ENCODE measurements at regions not wholly inside any gene's neighbourhood (a gene's known extent, or its start where the extent isn't known, plus 50 kb on each side); places are given as distances from the start of the nearest gene placed in this dataset.

GRCh38 chr3:66133853-66134445 is 86.9 kb upstream of the SLC25A26 start:
- in situ Hi-C loops (cut with HindIII; ENCODE audit: low sequenced_read_pairs): loop anchor here (25.0 kb wide), 1 partner anchor 372 kb away; no protein-coding TSS in a partner anchor

- in situ Hi-C loops (cut with HindIII; ENCODE audit: low sequenced_read_pairs): loop anchor here (25.0 kb wide), 1 partner anchor 371 kb away; no protein-coding TSS in a partner anchor
These were observed 87.6 kb upstream of the SLC25A26 start for GRCh38 chr3:66133050-66133757.

- in situ Hi-C loops (cut with HindIII; ENCODE audit: low sequenced_read_pairs): loop anchor here (25.0 kb wide), 1 partner anchor 366 kb away; no protein-coding TSS in a partner anchor
These were observed 89.9 kb upstream of the MAGI1 start for GRCh38 chr3:66128623-66129022.

GRCh38 chr3:66121318-66121717 is 82.6 kb upstream of the MAGI1 start:
- in situ Hi-C loops (cut with HindIII; ENCODE audit: low sequenced_read_pairs): no loop called here

- in situ Hi-C loops (cut with HindIII; ENCODE audit: low sequenced_read_pairs): loop anchor here (5.0 kb wide), 1 partner anchor 164 kb away; no protein-coding TSS in a partner anchor
These were observed 77.3 kb upstream of the MAGI1 start for GRCh38 chr3:66115858-66116654.

- in situ Hi-C loops (cut with HindIII; ENCODE audit: low sequenced_read_pairs): loop anchor here (5.0 kb wide), 1 partner anchor 71 kb away; no protein-coding TSS in a partner anchor
These were observed 74.8 kb upstream of the MAGI1 start for GRCh38 chr3:66113542-66113941.

GRCh38 chr3:66110840-66111239 is 72.1 kb upstream of the MAGI1 start:
- in situ Hi-C loops (cut with HindIII; ENCODE audit: low sequenced_read_pairs): loop anchor here (5.0 kb wide), 1 partner anchor 69 kb away; no protein-coding TSS in a partner anchor

- in situ Hi-C loops (cut with HindIII; ENCODE audit: low sequenced_read_pairs): no loop called here
These were observed 69.1 kb upstream of the MAGI1 start for GRCh38 chr3:66107855-66108254.

- in situ Hi-C loops (cut with HindIII; ENCODE audit: low sequenced_read_pairs): no loop called here
These were observed 68.1 kb upstream of the MAGI1 start for GRCh38 chr3:66106788-66107187.

- in situ Hi-C loops (cut with HindIII; ENCODE audit: low sequenced_read_pairs): no loop called here
These were observed 65.8 kb upstream of the MAGI1 start for GRCh38 chr3:66104535-66104934.

GRCh38 chr3:66103729-66104128 is 65.0 kb upstream of the MAGI1 start:
- in situ Hi-C loops (cut with HindIII; ENCODE audit: low sequenced_read_pairs): no loop called here

- in situ Hi-C loops (cut with HindIII; ENCODE audit: low sequenced_read_pairs): no loop called here
These were observed 63.2 kb upstream of the MAGI1 start for GRCh38 chr3:66101901-66102300.

GRCh38 chr3:66099541-66100065 is 60.9 kb upstream of the MAGI1 start:
- in situ Hi-C loops (cut with HindIII; ENCODE audit: low sequenced_read_pairs): no loop called here

GRCh38 chr3:66098436-66098835 is 59.7 kb upstream of the MAGI1 start:
- in situ Hi-C loops (cut with HindIII; ENCODE audit: low sequenced_read_pairs): no loop called here

GRCh38 chr3:66097647-66098046 is 58.9 kb upstream of the MAGI1 start:
- in situ Hi-C loops (cut with HindIII; ENCODE audit: low sequenced_read_pairs): no loop called here

- in situ Hi-C loops (cut with HindIII; ENCODE audit: low sequenced_read_pairs): no loop called here
These were observed 56.7 kb upstream of the MAGI1 start for GRCh38 chr3:66095295-66096001.

GRCh38 chr3:66093981-66094380 is 55.3 kb upstream of the MAGI1 start:
- in situ Hi-C loops (cut with HindIII; ENCODE audit: low sequenced_read_pairs): no loop called here

- in situ Hi-C loops (cut with HindIII; ENCODE audit: low sequenced_read_pairs): no loop called here
These were observed 53.7 kb upstream of the MAGI1 start for GRCh38 chr3:66092175-66092995.
